ENCODE measurements at regions not wholly inside any gene's neighbourhood (a gene's known extent, or its start where the extent isn't known, plus 50 kb on each side); places are given as distances from the start of the nearest gene placed in this dataset.
"Not testable (repeated sequence)": the region's sequence is repeated elsewhere in the genome, so short reads cannot be mapped to it uniquely, and the experiment has no call there.

- DNase-seq = no peak
Observed at GRCh38 chr3:103818800-103819199, 1384.0 kb downstream of the ZPLD1 start.

- no peak for DNase-seq
Observed at GRCh38 chr3:103825586-103825985, 1390.8 kb downstream of the ZPLD1 start.

GRCh38 chr3:103829723-103830326 is 1395.0 kb downstream of the ZPLD1 start:
- no peak for DNase-seq

- no peak for DNase-seq
Observed at GRCh38 chr3:103847081-103848062, 1412.6 kb downstream of the ZPLD1 start.

GRCh38 chr3:103851793-103852192 is 1417.0 kb downstream of the ZPLD1 start:
- no peak for DNase-seq

GRCh38 chr3:103862415-103862814 is 1427.6 kb downstream of the ZPLD1 start:
- no peak for DNase-seq

- DNase-seq = no peak
Observed at GRCh38 chr3:103863381-103863780, 1428.6 kb downstream of the ZPLD1 start.

- no peak for DNase-seq
Observed at GRCh38 chr3:103866113-103866512, 1431.3 kb downstream of the ZPLD1 start.

- DNase-seq = no peak
Observed at GRCh38 chr3:103873021-103873420, 1438.2 kb downstream of the ZPLD1 start.

GRCh38 chr3:103873897-103874545 is 1439.2 kb downstream of the ZPLD1 start:
- no peak for DNase-seq

GRCh38 chr3:103881809-103882208 is 1447.0 kb downstream of the ZPLD1 start:
- DNase-seq = not testable (repeated sequence)

- no peak for DNase-seq
Observed at GRCh38 chr3:103889675-103890074, 1454.9 kb downstream of the ZPLD1 start.

GRCh38 chr3:103894162-103894822 is 1459.5 kb downstream of the ZPLD1 start:
- DNase-seq = no peak

GRCh38 chr3:103899328-103899727 is 1464.5 kb downstream of the ZPLD1 start:
- no peak for DNase-seq

GRCh38 chr3:103904991-103905390 is 1461.7 kb upstream of the ALCAM start:
- no peak for DNase-seq

GRCh38 chr3:103906304-103906703 is 1460.4 kb upstream of the ALCAM start:
- DNase-seq = no peak

GRCh38 chr3:103906808-103907207 is 1459.9 kb upstream of the ALCAM start:
- no peak for DNase-seq

- no peak for DNase-seq
Observed at GRCh38 chr3:103907567-103907966, 1459.1 kb upstream of the ALCAM start.

GRCh38 chr3:103909395-103909794 is 1457.3 kb upstream of the ALCAM start:
- no peak for DNase-seq

- DNase-seq = no peak
Observed at GRCh38 chr3:103918336-103918735, 1448.4 kb upstream of the ALCAM start.

GRCh38 chr3:103919327-103919726 is 1447.4 kb upstream of the ALCAM start:
- DNase-seq = no peak

GRCh38 chr3:103923907-103924306 is 1442.8 kb upstream of the ALCAM start:
- DNase-seq = no peak

- no peak for DNase-seq
Observed at GRCh38 chr3:103924544-103924943, 1442.2 kb upstream of the ALCAM start.

All from NCI-H2081 treated with DMSO at 0.1 percent for 48 hours (cell line).